Liver (tissue), 3 donors: ENCODE measurements at regions not wholly inside any gene's neighbourhood (a gene's known extent, or its start where the extent isn't known, plus 50 kb on each side); places are given as distances from the start of the nearest gene placed in this dataset.

Source experiments
- FOXA2 ChIP-seq: IDR thresholded peaks from 2 replicates; pipeline ENCODE4 v1.6.1; 2016; ENCODE audit warnings: antibody characterized with exemption
- GABPA ChIP-seq, 2 donors: IDR thresholded peaks in 1 of 2; conservative IDR thresholded peaks in 1 of 2; 2 replicates each; pipeline ENCODE4 v1.6.1; 2016; ENCODE audit warnings: antibody characterized with exemption in 2 of 2, mild to moderate bottlenecking in 1 of 2, moderate library complexity in 1 of 2
- HNF4A ChIP-seq, 2 donors: conservative IDR thresholded peaks; 2 replicates each; pipeline ENCODE4 v1.6.1; 2016; ENCODE audit warnings: antibody characterized with exemption in 2 of 2, mild to moderate bottlenecking in 2 of 2
- MAX ChIP-seq: IDR thresholded peaks from 2 replicates; pipeline ENCODE4 v1.6.1; 2016; ENCODE audit warnings: antibody characterized with exemption
- TF ChIP-seq, protein P1 (sequence below): fragments of 150-350 bp; IDR thresholded peaks from 2 replicates; pipeline ENCODE4 v1.5.1; 2017; ENCODE audit warnings: improper control_type of control experiment, low read depth, low read length; ENCODE audit not compliant: missing input control
- donor health status: healthy.
- donor health status: healthy.

DNA sequence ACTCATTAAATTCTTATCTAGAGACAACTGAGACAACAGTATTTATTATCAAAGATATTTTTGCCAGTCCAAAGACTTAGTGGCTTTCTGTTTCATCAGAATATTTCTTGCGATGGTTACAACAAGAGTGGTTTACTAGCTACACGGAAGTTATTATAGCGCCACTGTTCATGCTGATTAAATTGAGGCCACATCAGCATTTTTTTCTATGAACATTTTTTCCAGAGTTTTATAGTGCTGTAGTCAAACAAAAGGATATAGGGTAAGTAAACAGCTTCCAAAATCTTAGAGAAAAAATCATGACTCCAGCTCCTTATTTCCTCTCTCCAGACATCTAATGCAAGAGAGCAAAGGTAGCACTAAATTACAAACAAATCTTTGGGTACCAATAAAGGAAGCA is 1264.4 kb downstream of the ZPLD1 start:
- no peak for TF ChIP-seq MAX
- TF ChIP-seq, protein P1, sequence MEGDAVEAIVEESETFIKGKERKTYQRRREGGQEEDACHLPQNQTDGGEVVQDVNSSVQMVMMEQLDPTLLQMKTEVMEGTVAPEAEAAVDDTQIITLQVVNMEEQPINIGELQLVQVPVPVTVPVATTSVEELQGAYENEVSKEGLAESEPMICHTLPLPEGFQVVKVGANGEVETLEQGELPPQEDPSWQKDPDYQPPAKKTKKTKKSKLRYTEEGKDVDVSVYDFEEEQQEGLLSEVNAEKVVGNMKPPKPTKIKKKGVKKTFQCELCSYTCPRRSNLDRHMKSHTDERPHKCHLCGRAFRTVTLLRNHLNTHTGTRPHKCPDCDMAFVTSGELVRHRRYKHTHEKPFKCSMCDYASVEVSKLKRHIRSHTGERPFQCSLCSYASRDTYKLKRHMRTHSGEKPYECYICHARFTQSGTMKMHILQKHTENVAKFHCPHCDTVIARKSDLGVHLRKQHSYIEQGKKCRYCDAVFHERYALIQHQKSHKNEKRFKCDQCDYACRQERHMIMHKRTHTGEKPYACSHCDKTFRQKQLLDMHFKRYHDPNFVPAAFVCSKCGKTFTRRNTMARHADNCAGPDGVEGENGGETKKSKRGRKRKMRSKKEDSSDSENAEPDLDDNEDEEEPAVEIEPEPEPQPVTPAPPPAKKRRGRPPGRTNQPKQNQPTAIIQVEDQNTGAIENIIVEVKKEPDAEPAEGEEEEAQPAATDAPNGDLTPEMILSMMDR, result no peak
- no peak for TF ChIP-seq GABPA (IDR thresholded peaks at IDR 0.05 in 1 of 2, conservative IDR thresholded peaks at IDR 0.05 in 1 of 2)
- no peak for TF ChIP-seq FOXA2
- no peak for TF ChIP-seq HNF4A (conservative IDR thresholded peaks at IDR 0.05)
